Stimulated activated CD4-positive, alpha-beta T cell treated with anti-CD3 and anti-CD28 coated beads, TNF-alpha, amount 100 ng/mL, for 4 hours (primary cell): ENCODE measurements at regions not wholly inside any gene's neighbourhood (a gene's known extent, or its start where the extent isn't known, plus 50 kb on each side); places are given as distances from the start of the nearest gene placed in this dataset.

Source experiments
- DNase-seq, 3 experiments: peaks; one replicate each; pipeline ENCODE4 v3.0.0-alpha.2; 2020; ENCODE audit warnings: low read depth in 3 of 3

GRCh38 chr2:12253167-12253778 lies 463.5 kb upstream of the TRIB2 start:
- DNase-seq: no peak

GRCh38 chr2:12254280-12254860 lies 462.4 kb upstream of the TRIB2 start:
- DNase-seq: no peak

- no peak for DNase-seq
Measured at GRCh38 chr2:12256206-12256605, 460.5 kb upstream of the TRIB2 start.

GRCh38 chr2:12257476-12257875 lies 459.3 kb upstream of the TRIB2 start:
- no peak for DNase-seq

GRCh38 chr2:12259493-12259892 lies 457.2 kb upstream of the TRIB2 start:
- DNase-seq: no peak

- DNase-seq: no peak
Measured at GRCh38 chr2:12261986-12262680, 454.6 kb upstream of the TRIB2 start.

- DNase-seq: no peak
Measured at GRCh38 chr2:12262681-12263436, 453.9 kb upstream of the TRIB2 start.

- DNase-seq: no peak
Measured at GRCh38 chr2:12263730-12264129, 453.0 kb upstream of the TRIB2 start.

GRCh38 chr2:12264146-12264545 lies 452.6 kb upstream of the TRIB2 start:
- no peak for DNase-seq

GRCh38 chr2:12265646-12266045 lies 451.1 kb upstream of the TRIB2 start:
- DNase-seq: no peak

GRCh38 chr2:12267042-12267441 lies 449.7 kb upstream of the TRIB2 start:
- DNase-seq: no peak

GRCh38 chr2:12269041-12269972 lies 447.4 kb upstream of the TRIB2 start:
- DNase-seq: no peak

GRCh38 chr2:12270876-12271588 lies 445.7 kb upstream of the TRIB2 start:
- DNase-seq: no peak

GRCh38 chr2:12271589-12271984 lies 445.1 kb upstream of the TRIB2 start:
- no peak for DNase-seq

- no peak for DNase-seq
Measured at GRCh38 chr2:12273111-12273510, 443.6 kb upstream of the TRIB2 start.

- no peak for DNase-seq
Measured at GRCh38 chr2:12274591-12274990, 442.1 kb upstream of the TRIB2 start.

GRCh38 chr2:12277241-12278034 lies 439.3 kb upstream of the TRIB2 start:
- no peak for DNase-seq

- no peak for DNase-seq
Measured at GRCh38 chr2:12278217-12278750, 438.5 kb upstream of the TRIB2 start.

- no peak for DNase-seq
Measured at GRCh38 chr2:12282780-12283695, 433.7 kb upstream of the TRIB2 start.
